PC-9 (cell line): ENCODE measurements at regions not wholly inside any gene's neighbourhood (a gene's known extent, or its start where the extent isn't known, plus 50 kb on each side); places are given as distances from the start of the nearest gene placed in this dataset.

Experiments used
- CTCF ChIP-seq: fragments of 200-600 bp; sonication (generic); conservative IDR thresholded peaks from 2 replicates; pipeline ENCODE4 v1.6.1; 2017; ENCODE audit warnings: mixed run types, antibody characterized with exemption, mild to moderate bottlenecking, moderate library complexity
- EZH2 ChIP-seq: fragments of 200-600 bp; sonication (generic); IDR thresholded peaks from 2 replicates; pipeline ENCODE4 v1.8.0; 2017; ENCODE audit warnings: antibody characterized with exemption, low read depth

- TF ChIP-seq CTCF (no peak), EZH2 (no peak)
These were observed 93.3 kb upstream of the ZNF366 start for GRCh38 chr5:72600391-72600981.
